ENCODE measurements at regions not wholly inside any gene's neighbourhood (a gene's known extent, or its start where the extent isn't known, plus 50 kb on each side); places are given as distances from the start of the nearest gene placed in this dataset.

DNA sequence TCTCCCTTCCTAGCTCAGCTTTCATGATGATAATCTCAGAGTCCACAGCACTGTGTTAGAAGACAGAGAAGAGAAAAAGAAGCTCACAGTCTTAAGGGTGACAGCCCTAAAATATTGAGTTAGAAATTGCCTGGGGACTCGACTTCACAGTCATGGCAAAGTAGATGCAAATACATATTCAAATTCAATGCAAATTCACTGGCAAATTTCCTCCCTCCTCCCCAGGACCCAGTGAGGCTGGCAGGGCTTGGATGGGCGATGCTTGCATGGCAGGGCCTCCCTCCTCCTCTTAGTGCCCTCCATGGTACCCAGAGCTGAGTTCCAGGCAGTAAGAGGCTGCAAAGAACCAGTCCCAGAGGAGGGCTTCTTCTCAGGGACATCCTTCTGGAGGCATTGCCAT lies 115.6 kb upstream of the UQCRFS1 start:
- TF ChIP-seq, protein P1, sequence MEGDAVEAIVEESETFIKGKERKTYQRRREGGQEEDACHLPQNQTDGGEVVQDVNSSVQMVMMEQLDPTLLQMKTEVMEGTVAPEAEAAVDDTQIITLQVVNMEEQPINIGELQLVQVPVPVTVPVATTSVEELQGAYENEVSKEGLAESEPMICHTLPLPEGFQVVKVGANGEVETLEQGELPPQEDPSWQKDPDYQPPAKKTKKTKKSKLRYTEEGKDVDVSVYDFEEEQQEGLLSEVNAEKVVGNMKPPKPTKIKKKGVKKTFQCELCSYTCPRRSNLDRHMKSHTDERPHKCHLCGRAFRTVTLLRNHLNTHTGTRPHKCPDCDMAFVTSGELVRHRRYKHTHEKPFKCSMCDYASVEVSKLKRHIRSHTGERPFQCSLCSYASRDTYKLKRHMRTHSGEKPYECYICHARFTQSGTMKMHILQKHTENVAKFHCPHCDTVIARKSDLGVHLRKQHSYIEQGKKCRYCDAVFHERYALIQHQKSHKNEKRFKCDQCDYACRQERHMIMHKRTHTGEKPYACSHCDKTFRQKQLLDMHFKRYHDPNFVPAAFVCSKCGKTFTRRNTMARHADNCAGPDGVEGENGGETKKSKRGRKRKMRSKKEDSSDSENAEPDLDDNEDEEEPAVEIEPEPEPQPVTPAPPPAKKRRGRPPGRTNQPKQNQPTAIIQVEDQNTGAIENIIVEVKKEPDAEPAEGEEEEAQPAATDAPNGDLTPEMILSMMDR (IDR thresholded peaks at IDR 0.05; ENCODE audit: low read depth, low read length, missing control alignments), result no peak
- in situ Hi-C loops (cut with HindIII; ENCODE audit: low sequenced_read_pairs), result no loop called here
- no peak overlapping the region for H3K4me3 ChIP-seq (ENCODE audit: low read depth, low read length)
- DNase-seq (ENCODE audit: low read depth), result no peak

DNA sequence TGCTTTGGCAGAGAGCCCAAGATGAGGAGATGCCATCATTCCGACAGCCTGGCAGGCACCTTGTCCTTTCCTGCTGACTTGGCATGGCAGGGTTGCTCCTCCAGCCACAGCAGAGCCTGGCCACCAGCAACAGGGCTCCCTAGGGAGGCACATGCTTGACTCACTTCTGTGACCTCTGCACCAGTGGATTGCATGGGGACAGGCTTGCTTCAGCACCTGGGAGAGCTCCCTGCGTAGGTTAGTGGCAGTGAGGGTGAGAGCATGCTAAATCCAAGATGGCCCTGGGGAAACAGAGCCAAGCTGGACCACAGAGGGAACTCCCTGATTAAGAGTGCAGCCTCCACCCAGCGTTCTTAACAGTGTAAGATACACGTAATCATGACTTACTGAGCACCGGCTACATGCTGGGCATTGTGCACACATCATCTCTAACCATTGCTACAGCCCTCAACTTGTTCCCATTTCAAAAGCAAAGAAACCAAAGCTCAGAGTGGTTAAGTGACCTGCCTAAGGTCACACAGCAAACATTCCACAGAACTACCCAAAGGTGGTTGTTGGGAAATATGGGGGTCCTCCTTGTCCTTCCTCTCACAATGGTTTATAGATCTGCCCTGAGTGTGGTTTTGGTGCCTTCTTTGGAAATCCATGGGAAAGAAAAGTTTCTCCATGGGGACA lies 116.6 kb upstream of the UQCRFS1 start:
- TF ChIP-seq, protein P1 (IDR thresholded peaks at IDR 0.05; ENCODE audit: low read depth, low read length, missing control alignments), result no peak
- DNase-seq (ENCODE audit: low read depth), result no peak
- in situ Hi-C loops (cut with HindIII; ENCODE audit: low sequenced_read_pairs), result no loop called here
- no peak overlapping the region for H3K4me3 ChIP-seq (ENCODE audit: low read depth, low read length)

DNA sequence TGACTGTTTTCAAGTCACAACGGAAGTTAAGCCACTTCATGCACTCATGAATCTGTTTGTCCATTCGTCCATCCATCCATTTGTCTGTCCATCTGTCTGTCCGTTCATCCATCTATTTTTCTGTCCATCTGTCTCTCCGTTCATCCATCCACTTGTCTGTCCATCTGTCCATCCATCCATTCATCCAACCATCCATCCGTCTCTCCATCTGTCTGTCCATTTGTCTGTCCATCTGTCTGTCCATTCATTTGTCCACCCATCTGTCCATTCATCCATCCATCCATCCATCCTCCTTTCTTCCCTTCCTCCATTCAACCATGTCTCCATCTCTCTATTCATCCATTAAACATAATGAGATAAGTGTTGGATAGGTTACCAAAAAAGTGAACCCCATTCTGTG lies 123.5 kb upstream of the UQCRFS1 start:
- in situ Hi-C loops (cut with HindIII; ENCODE audit: low sequenced_read_pairs), result no loop called here
- TF ChIP-seq, protein P1 (IDR thresholded peaks at IDR 0.05; ENCODE audit: low read depth, low read length, missing control alignments), result no peak
- H3K4me3 ChIP-seq (ENCODE audit: low read depth, low read length), result no peak overlapping the region
- no peak for DNase-seq (ENCODE audit: low read depth)

DNA sequence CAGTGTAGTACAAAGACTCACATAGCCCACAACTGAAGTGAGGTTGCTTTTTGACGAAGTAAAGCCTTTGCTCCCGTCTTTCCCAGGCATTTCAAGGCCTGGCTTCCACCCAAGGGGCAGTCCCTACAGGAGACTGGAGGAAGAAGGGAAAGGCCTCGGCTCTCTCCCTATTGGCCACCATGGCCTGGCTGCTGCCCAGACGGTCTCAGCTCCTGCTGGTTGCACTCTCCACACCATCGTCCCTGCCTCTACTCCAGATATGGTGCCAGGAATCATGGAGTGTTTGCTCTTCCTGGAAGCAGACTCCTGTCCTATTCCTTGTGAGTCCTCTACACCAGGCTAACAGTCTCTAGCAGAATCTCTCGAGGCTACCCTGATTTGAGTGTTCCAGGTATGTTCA lies 124.1 kb upstream of the UQCRFS1 start:
- TF ChIP-seq, protein P1 (IDR thresholded peaks at IDR 0.05; ENCODE audit: low read depth, low read length, missing control alignments), result no peak
- in situ Hi-C loops (cut with HindIII; ENCODE audit: low sequenced_read_pairs), result no loop called here
- H3K4me3 ChIP-seq (ENCODE audit: low read depth, low read length), result no peak overlapping the region
- DNase-seq (ENCODE audit: low read depth), result no peak

DNA sequence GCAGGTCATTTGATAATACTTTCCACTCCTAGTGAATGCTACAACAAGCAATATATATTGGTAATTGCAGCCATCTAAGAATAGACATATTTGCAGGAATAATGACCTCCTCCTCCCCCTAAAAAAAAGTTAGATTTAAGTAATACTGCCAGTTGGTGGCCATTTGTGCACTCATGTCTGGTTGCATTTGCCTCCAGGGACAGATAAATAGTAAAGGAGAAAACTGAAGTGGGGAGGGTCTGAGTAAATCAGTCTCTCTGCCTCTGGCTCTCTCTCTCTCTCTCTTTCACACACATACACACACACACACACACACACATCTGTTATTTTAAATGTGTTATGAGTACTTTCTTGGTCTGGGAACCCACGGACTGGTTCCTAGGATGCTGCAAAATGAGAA lies 125.5 kb upstream of the UQCRFS1 start:
- no peak for DNase-seq (ENCODE audit: low read depth)
- H3K4me3 ChIP-seq (ENCODE audit: low read depth, low read length), result no peak overlapping the region
- in situ Hi-C loops (cut with HindIII; ENCODE audit: low sequenced_read_pairs), result no loop called here
- TF ChIP-seq, protein P1 (IDR thresholded peaks at IDR 0.05; ENCODE audit: low read depth, low read length, missing control alignments), result no peak

DNA sequence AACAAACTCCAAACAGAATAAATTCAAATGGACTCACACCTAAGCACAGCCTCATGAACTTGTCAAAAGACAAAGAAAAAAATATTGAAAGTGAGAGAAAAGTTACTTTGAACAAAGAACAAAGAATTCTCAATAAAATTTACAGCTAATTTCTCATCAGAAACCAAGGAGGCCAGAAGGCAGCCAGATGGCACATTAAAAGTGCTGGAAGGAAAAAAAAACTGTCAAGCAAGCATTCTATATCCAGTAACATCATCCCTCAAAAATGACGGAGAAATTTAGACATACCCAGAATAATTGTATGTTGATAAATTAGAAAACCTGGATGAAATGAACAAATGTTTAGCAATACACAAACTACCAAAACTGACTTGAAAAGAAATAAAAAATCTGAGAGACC lies 129.8 kb upstream of the UQCRFS1 start:
- no peak overlapping the region for H3K4me3 ChIP-seq (ENCODE audit: low read depth, low read length)
- TF ChIP-seq, protein P1 (IDR thresholded peaks at IDR 0.05; ENCODE audit: low read depth, low read length, missing control alignments), result no peak
- in situ Hi-C loops (cut with HindIII; ENCODE audit: low sequenced_read_pairs), result no loop called here
- no peak for DNase-seq (ENCODE audit: low read depth)

All from astrocyte of the cerebellum (primary cell).